PFSK-1 (cell line): ENCODE measurements at regions not wholly inside any gene's neighbourhood (a gene's known extent, or its start where the extent isn't known, plus 50 kb on each side); places are given as distances from the start of the nearest gene placed in this dataset.

Experiments
- FOXP2 ChIP-seq: optimal IDR thresholded peaks from 2 replicates; pipeline ENCODE3; 2011; ENCODE audit warnings: borderline replicate concordance, control low read depth, inconsistent platforms; ENCODE audit not compliant: insufficient read depth; ENCODE audit errors: extremely low read length, extremely low read depth
- POLR2AphosphoS5 ChIP-seq: IDR thresholded peaks from 2 replicates; pipeline ENCODE4 v1.6.1; 2012; ENCODE audit warnings: low read depth, mild to moderate bottlenecking, control low read depth, low read length, moderate library complexity
- REST ChIP-seq, 2 experiments: IDR thresholded peaks; 2 replicates each; pipeline versions ENCODE4 v1.6.1 to v1.8.0; 2011 to 2012; ENCODE audit warnings: low read depth in 2 of 2, low read length in 2 of 2, control low read depth in 1 of 2, inconsistent platforms in 1 of 2, mild to moderate bottlenecking in 1 of 2, moderate library complexity in 1 of 2; ENCODE audit not compliant: insufficient read depth in 1 of 2
- SIN3A ChIP-seq: IDR thresholded peaks from 2 replicates; pipeline ENCODE4 v1.6.1; 2012; ENCODE audit warnings: mild to moderate bottlenecking, low read length, moderate library complexity, borderline replicate concordance; ENCODE audit not compliant: insufficient read depth
- TAF1 ChIP-seq: IDR thresholded peaks from 2 replicates; pipeline ENCODE4 v1.6.1; 2012; ENCODE audit warnings: low read length, control low read depth, borderline replicate concordance; ENCODE audit not compliant: insufficient read depth

- TF ChIP-seq POLR2AphosphoS5 (no peak), TAF1 (no peak), SIN3A (no peak), REST (IDR thresholded peaks at IDR 0.05; ENCODE audit: insufficient read depth in 1 of 2, low read depth in 2 of 2, low read length in 2 of 2) (no peak), FOXP2 (no peak)
Measured at GRCh38 chr1:243991650-243992049, 59.4 kb upstream of the ZBTB18 start.
